H9 (cell line): ENCODE measurements at regions not wholly inside any gene's neighbourhood (a gene's known extent, or its start where the extent isn't known, plus 50 kb on each side); places are given as distances from the start of the nearest gene placed in this dataset.

Experiments used
- DNase-seq: peaks from one replicate; pipeline ENCODE4 v3.0.0-alpha.2; 2017
- H2AFZ ChIP-seq: one replicate; pipeline ENCODE4 v1.6.1; 2013; ENCODE audit warnings: mild to moderate bottlenecking, low read length, control low read depth, moderate library complexity
- H2AK5ac ChIP-seq: 2 replicates; pipeline ENCODE4 v1.6.1; 2013; ENCODE audit warnings: low read length, control low read depth, mixed read lengths; ENCODE audit not compliant: insufficient read length
- H2BK120ac ChIP-seq: one replicate; pipeline ENCODE4 v1.6.1; 2013; ENCODE audit warnings: low read depth, mild to moderate bottlenecking, low read length, control low read depth, inconsistent platforms; ENCODE audit not compliant: poor library complexity, severe bottlenecking
- H2BK12ac ChIP-seq: 2 replicates; pipeline ENCODE4 v1.6.1; 2013; ENCODE audit warnings: low read length, control low read depth, mixed read lengths, low read depth; ENCODE audit not compliant: insufficient read length
- H2BK15ac ChIP-seq: 2 replicates; pipeline ENCODE4 v1.6.1; 2013; ENCODE audit warnings: low read depth, low read length, control low read depth
- H2BK20ac ChIP-seq: one replicate; pipeline ENCODE4 v1.6.1; 2013; ENCODE audit warnings: low read depth, mild to moderate bottlenecking, low read length, control low read depth, inconsistent platforms; ENCODE audit not compliant: poor library complexity, severe bottlenecking
- H2BK5ac ChIP-seq: 2 replicates; pipeline ENCODE4 v1.6.1; 2013; ENCODE audit warnings: low read length, control low read depth, mixed read lengths; ENCODE audit not compliant: insufficient read length
- H3K14ac ChIP-seq: 2 replicates; pipeline ENCODE4 v1.6.1; 2013; ENCODE audit warnings: low read length, control low read depth; ENCODE audit not compliant: insufficient read depth
- H3K18ac ChIP-seq: 2 replicates; pipeline ENCODE4 v1.6.1; 2013; ENCODE audit warnings: low read depth, mild to moderate bottlenecking, mixed read lengths, low read length, control low read depth; ENCODE audit not compliant: insufficient read length
- H3K23ac ChIP-seq: 2 replicates; pipeline ENCODE4 v1.6.1; 2013; ENCODE audit warnings: low read length, control low read depth, mixed read lengths, low read depth; ENCODE audit not compliant: insufficient read length
- H3K23me2 ChIP-seq: 2 replicates; pipeline ENCODE4 v1.6.1; 2013; ENCODE audit warnings: low read depth, mild to moderate bottlenecking, mixed read lengths, low read length, control low read depth; ENCODE audit not compliant: insufficient read length, poor library complexity, severe bottlenecking
- H3K27ac ChIP-seq: 2 replicates; pipeline ENCODE4 v1.5.1; 2013; ENCODE audit warnings: low read length, control low read depth, mixed read lengths, low read depth; ENCODE audit not compliant: insufficient read length
- H3K27me3 ChIP-seq: 2 replicates; pipeline ENCODE4 v1.6.1; 2013; ENCODE audit warnings: low read length, control low read depth, inconsistent platforms; ENCODE audit not compliant: insufficient read depth
- H3K4ac ChIP-seq: 2 replicates; pipeline ENCODE4 v1.6.1; 2013; ENCODE audit warnings: low read depth, mild to moderate bottlenecking, control low read depth, inconsistent platforms, low read length, moderate library complexity
- H3K4me1 ChIP-seq: 2 replicates; pipeline ENCODE4 v1.6.1; 2013; ENCODE audit warnings: low read length, control low read depth, inconsistent platforms; ENCODE audit not compliant: insufficient read depth
- H3K4me2 ChIP-seq: 2 replicates; pipeline ENCODE4 v1.6.1; 2013; ENCODE audit warnings: low read length, control low read depth, mixed read lengths; ENCODE audit not compliant: insufficient read length, insufficient read depth
- H3K56ac ChIP-seq: 2 replicates; pipeline ENCODE4 v1.6.1; 2013; ENCODE audit warnings: low read depth, mild to moderate bottlenecking, mixed read lengths, low read length, control low read depth; ENCODE audit not compliant: insufficient read length
- H3K79me1 ChIP-seq: 2 replicates; pipeline ENCODE4 v1.6.1; 2013; ENCODE audit warnings: low read depth, mild to moderate bottlenecking, moderate library complexity, low read length, control low read depth, inconsistent platforms; ENCODE audit not compliant: insufficient read depth, poor library complexity, severe bottlenecking
- H3K79me2 ChIP-seq: 2 replicates; pipeline ENCODE4 v1.6.1; 2013; ENCODE audit warnings: low read length, control low read depth, inconsistent platforms; ENCODE audit not compliant: insufficient read depth
- H3K9ac ChIP-seq: 2 replicates; pipeline ENCODE4 v1.6.1; 2013; ENCODE audit warnings: low read length, control low read depth, mixed read lengths; ENCODE audit not compliant: insufficient read length; ENCODE audit errors: extremely low read depth
- H3K9me3 ChIP-seq: one replicate; pipeline ENCODE4 v1.6.1; 2013; ENCODE audit warnings: low read depth, low read length, inconsistent platforms; ENCODE audit not compliant: control insufficient read depth
- H3T11ph ChIP-seq: one replicate; pipeline ENCODE4 v1.6.1; 2013; ENCODE audit warnings: mild to moderate bottlenecking, low read length, control low read depth, inconsistent platforms
- H4K20me1 ChIP-seq: one replicate; pipeline ENCODE4 v1.6.1; 2013; ENCODE audit not compliant: control insufficient read depth, insufficient read length, insufficient read depth
- H4K5ac ChIP-seq: 2 replicates; pipeline ENCODE4 v1.6.1; 2013; ENCODE audit warnings: low read depth, mild to moderate bottlenecking, mixed read lengths, low read length, control low read depth; ENCODE audit not compliant: insufficient read length
- H4K8ac ChIP-seq: replicated peaks from 2 replicates; pipeline ENCODE4 v1.6.1; 2013; ENCODE audit warnings: low read length, control low read depth, mixed read lengths, low read depth; ENCODE audit not compliant: insufficient read length
- H4K91ac ChIP-seq: 2 replicates; pipeline ENCODE4 v1.6.1; 2013; ENCODE audit warnings: low read depth, mild to moderate bottlenecking, moderate library complexity, mixed read lengths, low read length, control low read depth; ENCODE audit not compliant: insufficient read length
- H3K27ac Mint-ChIP-seq, 3 experiments: 2 replicates in 2 of 3; 3 replicates in 1 of 3; pipeline ENCODE4 v1.8.0; 2020 to 2021; ENCODE audit warnings: mixed read lengths in 3 of 3, mild to moderate bottlenecking in 1 of 3, moderate library complexity in 1 of 3
- H3K27me3 Mint-ChIP-seq: 2 replicates; pipeline ENCODE4 v1.8.0; 2021; ENCODE audit warnings: low read depth, mild to moderate bottlenecking, moderate library complexity, mixed read lengths
- H3K36me3 Mint-ChIP-seq, 3 experiments: 2 replicates in 2 of 3; 3 replicates in 1 of 3; pipeline ENCODE4 v1.8.0; 2020 to 2021; ENCODE audit warnings: low read depth in 3 of 3, mixed read lengths in 3 of 3; ENCODE audit not compliant: insufficient read depth in 1 of 3
- H3K4me1 Mint-ChIP-seq, 2 experiments: 2 replicates each; pipeline ENCODE4 v1.8.0; 2020; ENCODE audit warnings: mixed read lengths in 2 of 2
- H3K4me3 Mint-ChIP-seq, 2 experiments: 2 replicates in 1 of 2; 3 replicates in 1 of 2; pipeline ENCODE4 v1.8.0; 2020 to 2021; ENCODE audit warnings: mild to moderate bottlenecking in 2 of 2, mixed read lengths in 2 of 2, moderate library complexity in 1 of 2
- H3K9me3 Mint-ChIP-seq, 2 experiments: 2 replicates in 1 of 2; 3 replicates in 1 of 2; pipeline ENCODE4 v1.8.0; 2020; ENCODE audit warnings: mild to moderate bottlenecking in 2 of 2, mixed read lengths in 2 of 2, moderate library complexity in 1 of 2
- WGBS: extraction: QIAGEN DNeasy Blood & Tissue Kit; methylation state at CpG from one replicate; pipeline ENCODE4 v1.1.7; 2013; ENCODE audit warnings: missing lambda C conversion rate, low lambda C conversion rate, mixed read lengths; ENCODE audit not compliant: insufficient read length; ENCODE audit errors: extremely low coverage; 5-methylcytosine and 5-hydroxymethylcytosine counted together
- TF ChIP-seq, protein P1 (sequence below): fragments of 200-600 bp; sonication (generic); conservative IDR thresholded peaks from 3 replicates; pipeline ENCODE4 v1.8.0; 2021; ENCODE audit warnings: antibody characterized with exemption, mild to moderate bottlenecking

GRCh38 chr3:25289663-25290062, 138.4 kb upstream of the RARB start:
- Histone ChIP-seq H2AFZ (no peak overlapping the region), H2BK15ac (no peak overlapping the region), H3K14ac (no peak overlapping the region), H3K18ac (no peak overlapping the region), H4K20me1 (no peaks in the 10 kb centered on the region), H3K23me2 (no peaks in the 10 kb centered on the region), H3K56ac (no peak overlapping the region), H3K23ac (no peak overlapping the region), H3T11ph (no peak overlapping the region), H3K9me3 (no peaks in the 10 kb centered on the region), H4K91ac (no peak overlapping the region), H2BK120ac (no peak overlapping the region), H2BK12ac (no peak overlapping the region), H3K4ac (no peak overlapping the region), H3K4me1 (0 out of 2 replicates have a peak, but pooled peaks cover 6% of the 10 kb centered on the region), H3K27me3 (no peaks in the 10 kb centered on the region), H4K5ac (no peak overlapping the region), H3K79me1 (no peaks in the 10 kb centered on the region), H3K9ac (no peak overlapping the region), H4K8ac (no peak overlapping the region), H3K27ac (no peak overlapping the region), H2BK5ac (no peak overlapping the region), H3K4me2 (no peak overlapping the region), H3K79me2 (no peaks in the 10 kb centered on the region), H2AK5ac (no peak overlapping the region), H2BK20ac (no peak overlapping the region)
- H3K9me3 Mint-ChIP-seq = no peaks in the 10 kb centered on the region; a peak in 1 of 5 replicates
- no peak for DNase-seq
- peaks cover 0 to 4% (median 2%) of the 10 kb centered on the region in 3 experiments; a peak in 3 of 7 replicates for H3K36me3 Mint-ChIP-seq
- no CpG with 5 or more reads among the region's 2 CpGs for WGBS
- H3K4me3 Mint-ChIP-seq = no peak overlapping the region
- H3K4me1 Mint-ChIP-seq = peaks cover 53 to 54% of the 10 kb centered on the region in 2 experiments
- TF ChIP-seq, protein P1, sequence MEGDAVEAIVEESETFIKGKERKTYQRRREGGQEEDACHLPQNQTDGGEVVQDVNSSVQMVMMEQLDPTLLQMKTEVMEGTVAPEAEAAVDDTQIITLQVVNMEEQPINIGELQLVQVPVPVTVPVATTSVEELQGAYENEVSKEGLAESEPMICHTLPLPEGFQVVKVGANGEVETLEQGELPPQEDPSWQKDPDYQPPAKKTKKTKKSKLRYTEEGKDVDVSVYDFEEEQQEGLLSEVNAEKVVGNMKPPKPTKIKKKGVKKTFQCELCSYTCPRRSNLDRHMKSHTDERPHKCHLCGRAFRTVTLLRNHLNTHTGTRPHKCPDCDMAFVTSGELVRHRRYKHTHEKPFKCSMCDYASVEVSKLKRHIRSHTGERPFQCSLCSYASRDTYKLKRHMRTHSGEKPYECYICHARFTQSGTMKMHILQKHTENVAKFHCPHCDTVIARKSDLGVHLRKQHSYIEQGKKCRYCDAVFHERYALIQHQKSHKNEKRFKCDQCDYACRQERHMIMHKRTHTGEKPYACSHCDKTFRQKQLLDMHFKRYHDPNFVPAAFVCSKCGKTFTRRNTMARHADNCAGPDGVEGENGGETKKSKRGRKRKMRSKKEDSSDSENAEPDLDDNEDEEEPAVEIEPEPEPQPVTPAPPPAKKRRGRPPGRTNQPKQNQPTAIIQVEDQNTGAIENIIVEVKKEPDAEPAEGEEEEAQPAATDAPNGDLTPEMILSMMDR = no peak
- H3K27ac Mint-ChIP-seq = no peak overlapping the region
- H3K27me3 Mint-ChIP-seq = no peaks in the 10 kb centered on the region
